HAP-1 (cell line): ENCODE measurements at regions not wholly inside any gene's neighbourhood (a gene's known extent, or its start where the extent isn't known, plus 50 kb on each side); places are given as distances from the start of the nearest gene placed in this dataset.
A peak's percentile ranks its signal among the peaks of the same experiment; 100 is the strongest.
"Not testable (repeated sequence)": the region's sequence is repeated elsewhere in the genome, so short reads cannot be mapped to it uniquely, and the experiment has no call there.

Experiments used
- DNase-seq, 2 experiments: peaks; one replicate each; pipeline ENCODE4 v3.0.0-alpha.2; 2016 to 2020; ENCODE audit warnings: low spot score in 2 of 2
- H3K27me3 ChIP-seq: fragments of 250-450 bp; sonication (Bioruptor Pico); 2 replicates; pipeline ENCODE4 v1.5.1; 2020; ENCODE audit warnings: low read depth, mild to moderate bottlenecking, moderate library complexity
- H3K36me3 ChIP-seq: fragments of 250-450 bp; sonication (Bioruptor Pico); replicated peaks from 2 replicates; pipeline ENCODE4 v1.5.1; 2020; ENCODE audit warnings: mild to moderate bottlenecking
- H3K4me1 ChIP-seq: fragments of 250-450 bp; sonication (Bioruptor Pico); 2 replicates; pipeline ENCODE4 v1.5.1; 2020; ENCODE audit warnings: mild to moderate bottlenecking
- H3K4me3 ChIP-seq: fragments of 250-450 bp; sonication (Bioruptor Pico); 2 replicates; pipeline ENCODE4 v1.5.1; 2020; ENCODE audit warnings: mild to moderate bottlenecking, moderate library complexity
- H3K9me3 ChIP-seq: fragments of 250-450 bp; sonication (Bioruptor Pico); 2 replicates; pipeline ENCODE4 v1.5.1; 2020; ENCODE audit warnings: mild to moderate bottlenecking, moderate library complexity
- in situ Hi-C: fragments of 300-500 bp; cut with MboI; formaldehyde crosslinking; loops from 3 replicates; pipeline ENCODE4 v1.14.3; 2020; ENCODE audit warnings: low sequenced_read_pairs, inconsistent platforms, mixed read lengths

DNA sequence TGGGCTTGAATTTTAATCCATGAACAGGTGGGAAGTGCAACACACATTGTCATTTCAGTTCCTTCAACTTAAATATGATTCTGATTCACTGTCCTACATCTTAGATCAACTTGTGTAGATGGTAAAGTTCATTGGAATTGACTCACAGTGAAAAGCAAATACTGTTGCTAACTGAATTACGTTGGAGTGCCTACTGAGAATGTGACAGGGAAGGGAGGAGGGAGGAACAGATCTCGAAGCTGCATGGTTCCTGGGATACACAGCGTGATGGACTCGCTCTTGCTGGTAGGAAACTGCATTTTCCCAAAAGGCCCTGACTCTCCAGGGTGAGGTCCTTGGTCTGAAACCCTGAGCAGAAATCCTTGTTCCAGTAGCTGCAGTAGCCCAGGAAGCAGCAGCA lies 284.2 kb downstream of the USP46 start:
- Histone ChIP-seq H3K4me3 (no peak overlapping the region), H3K27me3 (no peaks in the 10 kb centered on the region), H3K36me3 (no peaks in the 10 kb centered on the region), H3K4me1 (no peaks in the 10 kb centered on the region), H3K9me3 (no peaks in the 10 kb centered on the region)
- no peak for DNase-seq
- in situ Hi-C loops = loop anchor here (5.0 kb wide), 1 partner anchor 607 kb away; no protein-coding TSS in a partner anchor

DNA sequence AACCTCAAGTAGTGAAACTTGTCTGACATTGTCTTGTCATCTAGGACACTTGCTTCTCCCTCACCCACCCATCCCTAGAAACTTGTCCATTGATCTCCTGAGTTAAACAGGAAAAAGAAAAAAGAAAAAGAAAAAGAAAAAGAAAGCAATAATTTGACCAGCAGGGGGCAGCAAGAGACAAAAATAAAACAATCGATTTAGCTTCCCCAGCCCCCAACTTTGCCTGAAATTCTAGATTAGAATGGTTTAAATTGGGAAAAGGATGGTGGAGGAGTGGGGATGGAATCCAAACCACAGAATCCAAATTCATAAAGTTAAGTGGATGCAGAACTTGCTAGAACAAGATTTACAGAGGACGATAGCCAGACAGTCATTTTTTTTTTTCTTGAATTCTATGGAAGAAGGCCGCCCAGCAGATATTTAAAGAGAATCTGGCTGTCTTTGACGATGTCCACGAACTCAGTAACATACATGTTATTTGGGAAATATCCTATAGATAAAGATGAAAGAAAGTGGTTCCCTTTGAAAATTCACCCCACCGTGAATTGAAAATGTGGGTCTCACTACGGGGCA lies 282.9 kb downstream of the USP46 start:
- in situ Hi-C loops = loop anchor here (5.0 kb wide), 1 partner anchor 606 kb away; no protein-coding TSS in a partner anchor
- no peaks in the 10 kb centered on the region for H3K4me1 ChIP-seq
- no peak overlapping the region for H3K4me3 ChIP-seq
- no peaks in the 10 kb centered on the region for H3K9me3 ChIP-seq
- peak; percentile 52 to 63 for DNase-seq
- no peaks in the 10 kb centered on the region for H3K27me3 ChIP-seq
- H3K36me3 ChIP-seq = no peaks in the 10 kb centered on the region

DNA sequence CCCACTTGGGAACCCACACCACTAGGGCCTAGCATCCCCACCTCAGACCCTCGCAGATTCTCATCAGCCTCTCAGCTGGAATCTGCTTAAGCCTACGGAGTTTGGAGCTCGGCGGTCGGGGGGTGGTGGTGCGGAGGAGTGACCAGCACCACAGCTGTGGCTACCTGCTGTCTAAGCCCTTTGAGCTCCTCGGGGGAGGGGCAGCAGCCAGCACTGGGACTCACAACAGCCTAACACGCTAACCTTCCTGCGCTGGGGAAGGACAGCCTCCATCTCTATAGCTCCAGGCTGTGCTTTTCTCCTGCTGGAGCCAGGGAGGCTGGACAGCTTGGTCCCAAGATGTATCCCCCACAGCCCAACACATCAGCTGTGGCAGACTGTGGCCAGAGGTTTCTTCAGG lies 281.5 kb downstream of the USP46 start:
- Histone ChIP-seq H3K4me3 (no peak overlapping the region), H3K4me1 (no peaks in the 10 kb centered on the region), H3K36me3 (no peaks in the 10 kb centered on the region), H3K27me3 (no peaks in the 10 kb centered on the region), H3K9me3 (no peaks in the 10 kb centered on the region)
- DNase-seq = no peak
- in situ Hi-C loops = loop anchor here (5.0 kb wide), 1 partner anchor 605 kb away; no protein-coding TSS in a partner anchor

DNA sequence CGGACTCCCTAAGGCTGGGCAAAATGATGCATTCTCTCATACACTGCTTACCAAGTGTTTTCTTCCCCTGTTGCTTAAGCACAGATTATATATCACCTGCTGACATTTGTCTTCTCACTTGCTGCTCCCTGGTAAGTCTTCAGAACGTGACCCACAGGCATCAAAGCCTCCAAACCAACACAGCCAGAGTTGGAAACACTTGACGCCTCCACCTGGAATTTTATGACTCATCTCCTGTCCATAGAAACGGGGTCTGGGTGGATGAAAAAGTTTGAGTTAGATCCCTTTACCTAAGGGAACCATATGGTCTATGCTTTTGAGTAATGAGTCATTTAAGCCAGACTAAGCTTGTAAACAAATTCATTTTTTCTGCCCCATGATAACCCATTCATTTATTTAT lies 251.6 kb downstream of the USP46 start:
- Histone ChIP-seq H3K9me3 (no peaks in the 10 kb centered on the region), H3K36me3 (no peaks in the 10 kb centered on the region), H3K4me1 (no peaks in the 10 kb centered on the region), H3K4me3 (no peak overlapping the region), H3K27me3 (no peaks in the 10 kb centered on the region)
- no peak for DNase-seq
- in situ Hi-C loops = no loop called here

DNA sequence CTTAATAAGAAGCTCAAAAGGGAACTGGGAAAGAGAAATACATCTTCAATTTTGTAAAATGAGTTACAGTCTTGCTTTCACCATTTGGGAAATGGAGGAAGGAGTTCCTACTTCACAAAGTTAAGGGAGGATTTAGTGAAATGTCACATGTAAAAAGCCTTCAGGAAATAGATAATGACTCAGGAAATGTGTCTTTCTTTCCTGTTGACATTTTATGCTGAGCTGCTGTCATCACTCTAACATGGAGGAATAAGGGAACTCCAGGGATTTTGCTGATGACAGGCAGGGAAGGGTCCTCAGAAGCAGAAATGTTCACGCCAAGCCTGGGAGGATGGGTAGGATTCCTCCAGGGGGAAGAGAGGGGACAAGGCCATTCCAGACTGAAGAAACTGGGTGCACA lies 251.1 kb downstream of the USP46 start:
- DNase-seq = no peak
- Histone ChIP-seq H3K27me3 (no peaks in the 10 kb centered on the region), H3K36me3 (no peaks in the 10 kb centered on the region), H3K9me3 (no peaks in the 10 kb centered on the region), H3K4me1 (no peaks in the 10 kb centered on the region), H3K4me3 (no peak overlapping the region)
- in situ Hi-C loops = no loop called here

DNA sequence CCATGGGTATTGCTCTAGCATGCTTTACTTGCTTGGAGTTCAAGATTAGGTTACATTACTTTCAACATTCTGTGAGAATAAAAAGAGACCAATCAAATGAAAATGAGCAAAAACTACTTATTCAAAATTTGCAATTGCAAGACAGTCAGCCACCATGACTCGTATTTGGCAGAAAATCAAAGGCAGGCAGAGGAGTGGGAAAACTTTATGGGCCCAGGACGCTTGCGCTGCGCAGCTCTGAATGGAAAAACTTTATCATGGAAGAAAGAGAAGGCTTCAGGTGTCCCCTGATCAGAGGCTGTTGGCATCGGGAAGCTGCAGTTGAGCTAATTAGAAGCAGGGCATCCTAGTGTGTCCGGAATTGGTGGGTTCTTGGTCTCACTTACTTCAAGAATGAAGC lies 250.6 kb downstream of the USP46 start:
- in situ Hi-C loops = no loop called here
- DNase-seq = no peak
- H3K4me1 ChIP-seq = no peaks in the 10 kb centered on the region
- H3K4me3 ChIP-seq = no peak overlapping the region
- H3K9me3 ChIP-seq = no peaks in the 10 kb centered on the region
- no peaks in the 10 kb centered on the region for H3K36me3 ChIP-seq
- H3K27me3 ChIP-seq = no peaks in the 10 kb centered on the region

DNA sequence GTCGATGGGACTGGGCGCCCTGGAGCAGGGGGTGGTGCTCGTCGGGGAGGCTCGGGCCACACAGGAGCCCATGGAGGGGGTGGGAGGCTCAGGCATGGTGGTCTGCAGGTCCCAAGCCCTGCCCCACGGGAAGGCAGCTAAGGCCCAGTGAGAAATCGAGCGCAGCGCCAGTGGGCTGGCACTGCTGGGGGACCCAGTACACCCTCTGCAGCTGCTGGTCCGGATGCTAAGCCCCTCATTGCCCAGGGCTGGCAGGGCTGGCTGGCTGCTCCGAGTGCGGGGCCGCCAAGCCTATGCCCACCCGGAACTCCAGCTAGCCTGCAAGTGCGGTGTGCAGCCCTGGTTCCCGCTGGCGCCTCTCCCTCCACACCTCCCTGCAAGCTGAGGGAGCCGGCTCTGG lies 249.3 kb downstream of the USP46 start:
- in situ Hi-C loops, H3K9me3 ChIP-seq, DNase-seq, H3K4me3 ChIP-seq, H3K36me3 ChIP-seq, H3K4me1 ChIP-seq, H3K27me3 ChIP-seq: not testable (repeated sequence)

DNA sequence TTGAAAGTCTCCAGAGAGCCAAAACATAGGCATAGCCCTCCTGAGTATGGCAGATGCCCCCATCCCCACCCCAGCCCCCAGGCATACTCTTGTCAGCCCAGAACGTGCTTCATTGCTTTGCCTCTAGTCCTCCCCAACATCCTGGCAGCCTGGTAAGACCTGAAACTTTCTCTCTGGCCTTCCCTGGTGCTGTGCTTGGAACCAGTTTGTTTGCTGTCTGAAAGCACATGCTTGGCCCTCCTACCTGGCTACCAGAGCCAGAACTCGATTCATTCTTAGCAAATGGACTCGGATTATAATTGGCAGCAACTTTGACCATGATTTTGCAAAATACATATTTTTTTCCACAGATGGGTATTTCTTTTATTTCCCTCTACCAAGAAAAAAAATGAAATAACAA lies 248.1 kb downstream of the USP46 start:
- H3K4me1 ChIP-seq = no peaks in the 10 kb centered on the region
- H3K9me3 ChIP-seq = no peaks in the 10 kb centered on the region
- no peaks in the 10 kb centered on the region for H3K36me3 ChIP-seq
- DNase-seq = no peak
- no peak overlapping the region for H3K4me3 ChIP-seq
- in situ Hi-C loops = no loop called here
- H3K27me3 ChIP-seq = no peaks in the 10 kb centered on the region

DNA sequence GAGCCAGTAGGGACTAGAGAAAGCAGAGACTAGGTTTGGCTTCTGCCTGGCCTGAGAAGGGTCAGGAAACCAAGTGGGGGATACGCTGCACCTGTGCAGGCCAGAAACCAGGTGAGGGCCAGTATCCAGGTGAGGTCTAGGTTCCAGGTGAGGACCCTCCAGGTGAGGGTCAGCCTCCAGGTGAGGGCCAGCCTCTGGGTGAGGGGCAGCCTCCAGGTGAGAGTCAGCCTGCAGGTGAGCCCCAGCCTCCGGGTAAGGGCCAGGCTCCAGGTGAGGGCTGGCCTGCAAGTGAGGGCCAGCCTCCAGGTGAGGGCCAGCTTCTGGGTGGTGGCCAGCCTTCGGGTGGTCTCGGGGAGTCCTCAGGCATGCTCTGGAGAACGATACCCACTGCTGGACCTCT lies 238.8 kb downstream of the USP46 start:
- H3K27me3 ChIP-seq = no peaks in the 10 kb centered on the region; the same call in 1 of the 2 replicates
- H3K4me1 ChIP-seq = no peaks in the 10 kb centered on the region
- in situ Hi-C loops = no loop called here
- H3K4me3 ChIP-seq = no peak overlapping the region
- H3K36me3 ChIP-seq = no peaks in the 10 kb centered on the region
- no peaks in the 10 kb centered on the region for H3K9me3 ChIP-seq
- no peak for DNase-seq

DNA sequence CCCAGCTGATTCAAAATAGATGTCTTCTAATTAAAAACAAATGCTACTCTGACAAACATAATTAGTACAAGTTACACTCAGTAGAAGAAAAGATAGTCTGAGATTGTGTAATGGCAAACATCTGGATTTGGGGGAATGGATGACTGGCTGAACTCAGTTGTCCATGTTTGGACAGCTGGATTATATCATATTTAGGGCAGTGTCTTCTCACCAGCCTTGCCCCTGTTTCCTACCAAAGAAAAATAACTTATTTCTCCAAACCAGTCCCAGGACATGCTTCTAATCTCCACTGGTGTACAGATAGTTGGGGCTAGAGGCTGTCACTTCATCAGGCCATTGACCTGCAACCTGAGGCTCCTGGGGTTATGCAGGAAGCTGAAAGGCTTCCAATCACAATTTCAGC lies 237.3 kb downstream of the USP46 start:
- no peaks in the 10 kb centered on the region for H3K4me1 ChIP-seq
- H3K4me3 ChIP-seq = no peak overlapping the region
- no peaks in the 10 kb centered on the region for H3K9me3 ChIP-seq
- no peaks in the 10 kb centered on the region for H3K36me3 ChIP-seq
- DNase-seq = no peak
- no peaks in the 10 kb centered on the region for H3K27me3 ChIP-seq
- in situ Hi-C loops = no loop called here

DNA sequence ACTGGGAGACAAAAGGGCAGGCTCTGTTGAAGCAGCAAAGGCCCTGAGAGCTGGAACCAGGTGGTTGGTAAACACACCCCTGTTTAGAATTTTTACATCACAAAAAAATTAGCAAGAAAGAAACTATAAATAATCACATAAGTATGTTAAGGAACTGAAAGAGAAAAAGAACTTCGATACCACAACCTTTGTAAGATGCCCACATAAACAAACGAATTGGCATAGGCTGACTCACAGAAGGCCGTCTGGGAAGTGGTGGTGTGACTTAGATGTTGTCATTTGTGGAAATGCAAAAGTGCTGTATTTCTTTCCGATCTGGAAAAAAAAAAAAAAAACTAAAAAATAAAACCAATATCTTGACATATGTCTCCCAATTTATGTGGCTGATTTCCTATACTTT lies 235.1 kb downstream of the USP46 start:
- in situ Hi-C loops = no loop called here
- DNase-seq = no peak
- no peaks in the 10 kb centered on the region for H3K9me3 ChIP-seq
- no peaks in the 10 kb centered on the region for H3K27me3 ChIP-seq
- no peak overlapping the region for H3K4me3 ChIP-seq
- no peaks in the 10 kb centered on the region for H3K36me3 ChIP-seq
- H3K4me1 ChIP-seq = no peaks in the 10 kb centered on the region

DNA sequence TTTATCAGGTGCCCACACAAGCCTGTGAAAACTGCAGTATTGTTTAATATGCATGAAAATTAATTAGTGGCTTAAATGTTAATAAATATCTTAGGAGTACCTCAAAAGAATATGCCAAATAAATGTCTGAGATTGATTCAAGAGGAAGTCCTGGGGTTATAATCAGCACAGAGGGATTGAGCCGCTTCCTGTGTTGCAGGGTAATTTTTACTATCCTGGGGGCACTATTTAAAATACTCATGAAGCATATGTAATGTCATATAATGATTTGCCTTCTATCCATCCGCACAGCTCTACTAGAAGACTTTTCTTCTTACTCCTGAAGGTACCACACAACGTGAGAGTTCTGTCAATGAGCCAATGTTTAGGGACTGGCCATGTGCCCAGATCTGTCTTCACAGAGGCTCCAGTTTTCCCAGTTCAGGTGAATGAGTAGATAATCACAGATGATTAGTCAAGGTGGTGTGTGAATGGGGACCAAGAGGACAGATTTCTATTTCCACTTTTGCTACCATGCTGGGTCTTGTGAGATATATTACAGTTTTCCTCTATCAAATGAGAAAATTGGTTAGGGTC lies 233.3 kb downstream of the USP46 start:
- Histone ChIP-seq H3K9me3 (no peaks in the 10 kb centered on the region), H3K4me3 (no peak overlapping the region), H3K36me3 (no peaks in the 10 kb centered on the region), H3K4me1 (no peaks in the 10 kb centered on the region), H3K27me3 (no peaks in the 10 kb centered on the region)
- in situ Hi-C loops = no loop called here
- no peak for DNase-seq

DNA sequence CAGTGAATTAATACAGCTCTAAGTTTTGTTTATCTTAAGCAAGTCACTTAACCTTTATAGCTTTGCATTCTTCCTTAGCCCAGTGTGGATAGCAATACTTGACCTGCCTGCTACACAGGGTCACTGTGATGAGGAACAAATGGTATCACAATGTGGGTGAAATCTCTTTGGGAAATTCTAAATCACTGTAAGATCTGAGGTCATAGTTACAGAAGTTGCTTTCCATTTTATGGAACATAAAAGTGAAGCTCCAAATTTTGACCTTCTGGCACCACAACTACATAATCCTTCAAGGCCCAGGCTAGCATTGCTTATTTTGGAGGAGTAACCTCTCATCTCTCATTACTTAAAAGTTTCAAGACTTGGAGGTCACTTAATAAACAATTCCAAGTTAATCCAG lies 227.7 kb downstream of the USP46 start:
- Histone ChIP-seq H3K4me3 (no peak overlapping the region), H3K27me3 (no peaks in the 10 kb centered on the region), H3K36me3 (no peaks in the 10 kb centered on the region), H3K4me1 (no peaks in the 10 kb centered on the region), H3K9me3 (no peaks in the 10 kb centered on the region)
- DNase-seq = no peak
- in situ Hi-C loops = no loop called here

DNA sequence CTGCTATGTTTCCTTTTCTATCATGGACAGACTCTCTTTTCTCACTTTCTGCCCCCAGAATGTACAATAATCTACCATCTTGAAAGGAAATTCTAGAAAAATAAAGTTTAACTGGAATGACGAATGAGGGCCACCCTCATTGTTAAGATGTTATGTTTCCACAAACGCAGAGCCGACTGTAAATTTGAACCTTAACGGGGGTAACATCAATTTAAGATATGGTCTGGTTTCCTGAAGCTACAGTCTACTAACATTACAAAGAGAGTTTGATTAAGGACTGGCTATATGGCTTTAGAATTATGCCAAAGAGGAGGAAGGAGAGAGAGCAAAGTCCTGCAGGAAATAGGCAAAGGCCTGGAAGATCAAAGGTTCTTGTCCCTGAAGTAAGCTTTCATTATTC lies 227.2 kb downstream of the USP46 start:
- Histone ChIP-seq H3K36me3 (no peaks in the 10 kb centered on the region), H3K4me1 (no peaks in the 10 kb centered on the region), H3K4me3 (no peak overlapping the region), H3K9me3 (no peaks in the 10 kb centered on the region), H3K27me3 (no peaks in the 10 kb centered on the region)
- in situ Hi-C loops = no loop called here
- no peak for DNase-seq

DNA sequence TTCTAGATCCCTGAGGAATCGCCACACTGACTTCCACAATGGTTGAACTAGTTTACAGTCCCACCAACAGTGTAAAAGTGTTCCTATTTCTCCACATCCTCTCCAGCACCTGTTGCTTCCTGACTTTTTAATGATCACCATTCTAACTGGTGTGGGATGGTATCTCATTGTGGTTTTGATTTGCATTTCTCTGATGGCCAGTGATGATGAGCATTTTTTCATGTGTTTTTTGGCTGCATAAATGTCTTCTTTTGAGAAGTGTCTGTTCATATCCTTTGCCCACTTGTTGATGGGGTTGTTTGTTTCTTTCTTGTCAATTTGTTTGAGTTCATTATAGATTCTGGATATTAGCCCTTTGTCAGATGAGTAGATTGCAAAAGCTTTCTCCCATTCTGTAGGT lies 216.6 kb downstream of the USP46 start:
- H3K9me3 ChIP-seq, H3K36me3 ChIP-seq, H3K4me1 ChIP-seq, in situ Hi-C loops, H3K4me3 ChIP-seq, DNase-seq, H3K27me3 ChIP-seq: not testable (repeated sequence)
